KG1 (cell line): ENCODE measurements at regions not wholly inside any gene's neighbourhood (a gene's known extent, or its start where the extent isn't known, plus 50 kb on each side); places are given as distances from the start of the nearest gene placed in this dataset.

Source experiments
- DNase-seq: peaks from one replicate; lab custom pipeline; 2025; lab: John Stamatoyannopoulos, UW

DNA sequence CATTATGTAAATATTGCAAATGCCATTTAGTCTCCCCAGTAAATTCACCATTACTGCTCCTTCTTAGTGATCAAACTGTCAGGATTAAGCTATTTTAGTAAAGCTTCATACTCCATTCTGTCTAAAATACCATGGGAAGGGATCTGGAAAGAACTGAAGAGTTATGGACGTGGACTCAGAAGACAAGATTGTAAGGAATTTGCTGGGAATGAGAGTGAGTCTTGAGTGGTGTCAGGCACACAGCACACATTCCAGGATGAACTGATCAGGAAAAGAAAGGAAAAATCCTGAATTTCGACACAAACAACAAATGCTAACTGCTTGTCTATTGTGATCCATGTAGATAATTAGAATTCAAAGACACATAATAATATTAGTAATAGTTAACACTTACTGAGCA lies 311.0 kb downstream of the CENPC start:
- no peak for DNase-seq

GRCh38 chr4:67229148-67229547 lies 316.2 kb downstream of the CENPC start:
- DNase-seq: no peak

DNA sequence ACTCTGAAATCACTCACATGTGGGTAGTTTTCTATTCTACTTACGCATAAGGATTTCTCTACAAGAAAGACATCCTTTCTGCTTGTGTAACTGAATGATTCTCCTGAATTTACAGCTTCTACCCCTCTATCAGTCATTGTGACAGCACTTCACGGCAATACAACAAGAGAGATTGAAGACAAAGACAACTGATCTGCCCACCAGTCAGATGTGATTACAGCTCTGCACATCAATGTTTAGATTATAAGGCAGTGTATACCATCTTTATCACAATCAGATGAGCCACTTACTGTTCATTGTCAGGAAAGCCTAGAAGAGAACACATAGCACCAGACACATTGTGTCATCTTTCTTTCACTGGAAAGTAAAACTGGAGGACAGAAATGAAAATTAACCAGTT lies 324.4 kb downstream of the CENPC start:
- DNase-seq: no peak

GRCh38 chr4:67218883-67219282 lies 326.4 kb downstream of the CENPC start:
- no peak for DNase-seq

DNA sequence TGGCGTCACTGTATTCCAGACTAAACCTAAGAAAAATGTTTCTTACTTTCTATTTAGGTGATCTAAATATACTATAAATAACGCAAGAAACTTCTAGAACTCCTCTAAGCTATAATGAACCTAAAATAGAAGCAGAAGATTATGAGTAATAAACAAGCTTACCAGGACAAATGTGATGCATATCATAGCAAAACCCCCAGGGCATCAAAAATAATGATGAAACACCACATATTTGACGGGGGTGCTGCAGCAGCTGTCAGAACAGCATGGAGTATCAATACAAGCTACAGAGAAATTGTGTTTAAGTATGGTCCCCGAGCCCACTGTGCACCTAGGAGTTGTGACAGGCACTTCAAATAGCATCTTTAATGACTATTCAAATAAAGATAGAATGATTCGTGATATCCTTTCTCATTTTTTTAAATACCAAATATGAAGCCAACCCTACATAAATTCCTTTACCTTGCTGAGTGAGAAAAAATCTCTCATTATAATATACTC lies 337.3 kb downstream of the CENPC start:
- DNase-seq: no peak

DNA sequence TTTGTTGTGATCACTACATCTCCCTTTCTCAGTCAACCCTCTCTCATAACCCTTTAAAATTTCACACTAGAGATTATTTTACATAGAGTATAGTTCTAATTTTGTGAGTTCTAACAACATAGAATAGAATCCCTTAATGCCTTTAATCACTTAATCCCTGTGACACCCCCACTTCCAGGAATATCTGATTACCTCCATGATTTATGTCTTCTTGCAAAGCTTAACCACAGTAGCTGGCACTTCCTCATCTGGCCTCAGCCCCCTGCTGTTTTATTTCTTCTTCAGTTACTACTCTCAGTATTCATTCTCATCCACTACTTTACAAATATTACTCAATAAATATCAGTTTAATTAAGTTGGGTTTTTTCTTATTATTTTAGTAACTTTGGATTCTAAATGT lies 340.9 kb downstream of the CENPC start:
- no peak for DNase-seq

GRCh38 chr4:67201334-67201733 lies 344.0 kb downstream of the CENPC start:
- DNase-seq: no peak

DNA sequence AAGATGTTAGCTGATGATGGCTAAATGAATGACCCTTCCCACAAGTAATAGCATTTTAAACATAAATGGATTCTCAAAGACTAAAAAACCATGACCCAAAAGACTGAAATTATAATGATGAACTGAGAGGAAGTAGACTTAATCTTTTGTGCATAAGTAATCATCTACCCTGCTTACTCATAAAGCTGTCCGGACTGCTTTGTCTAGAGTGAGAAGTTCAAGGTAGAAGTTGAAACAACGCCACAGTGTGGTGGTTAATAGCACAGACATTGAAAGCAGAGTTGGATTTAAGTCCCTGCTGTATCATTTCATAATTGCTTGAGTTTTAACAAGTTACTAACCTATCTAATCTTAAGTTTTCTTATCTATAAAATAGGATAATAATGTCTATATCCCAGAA lies 346.6 kb downstream of the CENPC start:
- DNase-seq: peak; percentile 6

- no peak for DNase-seq
These were observed 377.5 kb downstream of the CENPC start for GRCh38 chr4:67167849-67168248.

- DNase-seq: no peak
These were observed 382.6 kb downstream of the CENPC start for GRCh38 chr4:67162690-67163089.

- DNase-seq: no peak
These were observed 384.0 kb downstream of the CENPC start for GRCh38 chr4:67161311-67161710.

GRCh38 chr4:67160394-67160793 lies 384.9 kb downstream of the CENPC start:
- no peak for DNase-seq

- no peak for DNase-seq
These were observed 386.6 kb downstream of the CENPC start for GRCh38 chr4:67158666-67159065.

- no peak for DNase-seq
These were observed 392.3 kb downstream of the CENPC start for GRCh38 chr4:67152976-67153375.

GRCh38 chr4:67151376-67152343 lies 393.6 kb downstream of the CENPC start:
- DNase-seq: no peak

- no peak for DNase-seq
These were observed 403.7 kb downstream of the CENPC start for GRCh38 chr4:67141586-67141985.

- no peak for DNase-seq
These were observed 410.7 kb downstream of the CENPC start for GRCh38 chr4:67134616-67135015.

GRCh38 chr4:67133162-67133561 lies 412.1 kb downstream of the CENPC start:
- DNase-seq: no peak

DNA sequence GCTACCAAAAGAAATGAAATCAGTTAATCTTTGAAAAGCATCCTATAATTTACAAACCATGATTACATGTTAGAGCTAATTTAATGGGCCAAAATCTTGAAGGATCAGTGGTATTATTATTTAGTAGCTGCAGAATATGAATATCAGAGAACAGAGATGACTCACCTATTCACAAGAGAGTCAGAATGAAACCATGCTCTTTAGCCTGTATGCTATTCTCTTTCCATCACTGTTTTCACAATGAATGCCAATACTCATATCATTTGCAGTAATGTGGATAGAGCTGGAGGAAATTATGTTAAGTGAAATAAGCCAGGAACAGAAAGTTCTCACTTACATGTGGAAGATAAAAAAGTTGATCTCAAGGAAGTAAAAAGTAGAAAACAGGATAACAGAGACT lies 414.1 kb downstream of the CENPC start:
- DNase-seq: no peak

DNA sequence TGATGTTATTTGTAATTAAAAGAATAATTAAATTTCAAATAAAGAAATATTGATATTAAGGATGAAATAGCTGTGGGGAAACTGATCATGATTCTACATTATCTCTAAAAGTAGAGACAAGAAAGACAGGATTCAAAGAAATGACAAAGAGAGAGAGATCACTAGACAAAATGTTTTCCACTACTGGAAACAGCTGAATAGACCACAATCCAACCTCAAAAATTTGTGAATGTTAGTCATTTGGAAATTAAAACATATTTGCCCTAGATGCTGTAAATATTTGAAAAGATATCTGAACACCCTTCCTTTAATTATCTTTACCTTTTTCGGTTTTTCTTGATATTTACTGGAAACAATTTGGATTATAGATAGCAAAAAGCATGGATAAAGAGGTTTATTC lies 414.9 kb downstream of the CENPC start:
- no peak for DNase-seq

DNA sequence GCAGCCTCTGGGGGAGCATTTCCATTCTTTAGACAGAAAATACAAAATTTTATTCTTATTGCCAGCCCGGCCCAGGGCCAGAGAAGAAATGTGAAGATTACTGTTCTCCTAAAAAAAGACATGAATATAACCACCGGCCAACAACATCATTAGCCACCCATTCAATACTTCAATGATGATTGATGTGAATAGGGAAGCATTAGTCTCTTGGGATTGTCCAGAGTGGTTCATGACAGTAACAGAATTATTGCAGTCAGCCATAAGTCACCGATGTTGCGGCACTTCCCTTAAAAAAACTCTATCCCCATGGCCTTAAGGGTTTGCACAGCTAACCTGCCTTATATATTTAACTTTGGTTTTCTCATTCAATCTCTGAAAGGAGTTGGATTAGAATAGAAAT lies 418.7 kb downstream of the CENPC start:
- no peak for DNase-seq

GRCh38 chr4:67125636-67126514 lies 419.4 kb downstream of the CENPC start:
- DNase-seq: no peak

- DNase-seq: no peak
These were observed 420.6 kb downstream of the CENPC start for GRCh38 chr4:67124716-67125115.
